B cell (primary cell): ENCODE measurements at regions not wholly inside any gene's neighbourhood (a gene's known extent, or its start where the extent isn't known, plus 50 kb on each side); places are given as distances from the start of the nearest gene placed in this dataset.

Experiments
- ATAC-seq: fragments of 200-7000 bp; cut with Tn5 transposase; one replicate; pipeline ENCODE4 v1.10.0; 2021; ENCODE audit warnings: low read depth, mild to moderate bottlenecking, moderate number of reproducible peaks, moderate library complexity
- CTCF ChIA-PET: fragments of 350-600 bp; sonication (Branson Sonifier 250); formaldehyde crosslinking; loops from one replicate; lab custom pipeline; 2021; ENCODE audit warnings: antibody characterized with exemption, inconsistent platforms; lab: Charles Lee
- POLR2A ChIA-PET: fragments of 350-600 bp; sonication (Branson Sonifier 250); formaldehyde crosslinking; loops from one replicate; lab custom pipeline; 2021; ENCODE audit warnings: antibody characterized with exemption; lab: Charles Lee
- DNase-seq: peaks from one replicate; pipeline ENCODE4 v3.0.0; 2013
- H2AFZ ChIP-seq: 2 replicates; pipeline ENCODE4 v1.6.1; 2012; ENCODE audit warnings: mild to moderate bottlenecking, low read depth, low read length; ENCODE audit not compliant: insufficient read depth, poor library complexity, severe bottlenecking
- H3K27ac ChIP-seq, 2 donors: 1 replicate in 1 of 2; 2 replicates in 1 of 2; pipeline ENCODE4 v1.5.1; 2012 to 2013; ENCODE audit warnings: low read length in 2 of 2, mild to moderate bottlenecking in 2 of 2, moderate library complexity in 1 of 2
- H3K27me3 ChIP-seq, 4 experiments: fragments of 200-600 bp in 1 of 4; sonication (generic) in 1 of 4; replicated peaks in 1 of 4; 1 replicate in 2 of 4; 2 replicates in 2 of 4; pipeline versions ENCODE4 v1.6.1 to v1.7.0; 2013 to 2016; ENCODE audit warnings: low read length in 3 of 4, mild to moderate bottlenecking in 2 of 4, mixed read lengths in 1 of 4, moderate library complexity in 1 of 4; ENCODE audit not compliant: insufficient read depth in 4 of 4, control insufficient read depth in 3 of 4; ENCODE audit errors: control extremely low read depth in 1 of 4
- H3K36me3 ChIP-seq, 2 experiments: replicated peaks in 1 of 2; 1 replicate in 1 of 2; 2 replicates in 1 of 2; pipeline versions ENCODE4 v1.6.1 to v1.7.1; 2013; ENCODE audit warnings: low read length in 1 of 2; ENCODE audit not compliant: insufficient read depth in 2 of 2, control insufficient read depth in 1 of 2; ENCODE audit errors: control extremely low read depth in 1 of 2, extremely low read depth in 1 of 2
- H3K4me1 ChIP-seq, 2 donors: fragments of 200-600 bp in 1 of 2; sonication (generic) in 1 of 2; 1 replicate in 1 of 2; 2 replicates in 1 of 2; pipeline versions ENCODE4 v1.5.1 to v1.6.1; 2013 to 2017; ENCODE audit warnings: low read length in 2 of 2; ENCODE audit not compliant: control insufficient read depth in 2 of 2, insufficient read depth in 2 of 2
- H3K4me2 ChIP-seq: replicated peaks from 2 replicates; pipeline ENCODE3; 2012; ENCODE audit warnings: mild to moderate bottlenecking, low read depth, low read length; ENCODE audit not compliant: poor library complexity, severe bottlenecking
- H3K4me3 ChIP-seq, 5 experiments: fragments of 200-600 bp in 1 of 5; sonication (generic) in 1 of 5; 1 replicate in 3 of 5; 2 replicates in 2 of 5; pipeline versions ENCODE4 v1.5.1 to v1.7.0; 2011 to 2016; ENCODE audit warnings: low read length in 4 of 5, mild to moderate bottlenecking in 4 of 5, low read depth in 2 of 5, control low read depth in 1 of 5, moderate library complexity in 1 of 5; ENCODE audit not compliant: insufficient read depth in 1 of 5; ENCODE audit errors: control extremely low read depth in 1 of 5, extremely low read depth in 1 of 5
- H3K79me2 ChIP-seq: fragments of 200-600 bp; sonication (generic); one replicate; pipeline ENCODE4 v1.6.0; 2016; ENCODE audit warnings: low read length; ENCODE audit not compliant: control insufficient read depth, insufficient read depth
- H3K9ac ChIP-seq: fragments of 200-600 bp; sonication (generic); 2 replicates; pipeline ENCODE4 v1.6.1; 2017; ENCODE audit warnings: mild to moderate bottlenecking, low read length, moderate library complexity
- H3K9me3 ChIP-seq, 3 donors: one replicate each; pipeline versions ENCODE4 v1.6.1 to v1.7.1; 2013; ENCODE audit warnings: low read length in 2 of 3; ENCODE audit not compliant: control insufficient read depth in 2 of 3, insufficient read depth in 1 of 3; ENCODE audit errors: control extremely low read depth in 1 of 3
- H4K20me1 ChIP-seq: 2 replicates; pipeline ENCODE4 v1.6.0; 2012; ENCODE audit warnings: mild to moderate bottlenecking, low read length; ENCODE audit not compliant: insufficient read depth, control insufficient read depth, poor library complexity, severe bottlenecking
- H3K27ac Mint-ChIP-seq: one replicate; pipeline ENCODE4 v1.8.0; 2021; ENCODE audit warnings: mixed read lengths
- H3K27me3 Mint-ChIP-seq: one replicate; pipeline ENCODE4 v1.8.0; 2021; ENCODE audit warnings: mixed read lengths
- H3K4me1 Mint-ChIP-seq: one replicate; pipeline ENCODE4 v1.8.0; 2021; ENCODE audit warnings: mixed read lengths
- H3K4me3 Mint-ChIP-seq: one replicate; pipeline ENCODE4 v1.8.0; 2021; ENCODE audit warnings: mixed read lengths
- H3K9me3 Mint-ChIP-seq: one replicate; pipeline ENCODE4 v1.8.0; 2022; ENCODE audit warnings: mixed read lengths; ENCODE audit not compliant: insufficient read depth
- CTCF ChIP-seq: fragments of 200-600 bp; IDR thresholded peaks from one replicate; pipeline ENCODE4 v1.8.0; 2022; ENCODE audit warnings: antibody characterized with exemption, mild to moderate bottlenecking
- EZH2 ChIP-seq: IDR thresholded peaks from 2 replicates; pipeline ENCODE4 v1.6.1; 2012; ENCODE audit warnings: borderline replicate concordance, low read depth, mild to moderate bottlenecking, moderate library complexity, low read length; ENCODE audit not compliant: insufficient read depth, poor library complexity, severe bottlenecking
- WGBS: methylation state at CpG from one replicate; pipeline ENCODE4 v1.1.5; 2013; ENCODE audit warnings: missing lambda C conversion rate; ENCODE audit not compliant: insufficient coverage; 5-methylcytosine and 5-hydroxymethylcytosine counted together
- intact Hi-C: fragments of 100-400 bp; cut with micrococcal nuclease; formaldehyde crosslinking; loops from one replicate; pipeline ENCODE4 v1.10.0; 2022

- no peak overlapping the region for H3K4me3 Mint-ChIP-seq
- H3K27ac Mint-ChIP-seq: no peak overlapping the region
- 83% methylated on average over 2 of the region's 6 CpGs for WGBS
- no peaks in the 10 kb centered on the region for H3K79me2 ChIP-seq
- H3K9ac ChIP-seq: no peak overlapping the region
- no peaks in the 10 kb centered on the region for H3K36me3 ChIP-seq
- no peaks in the 10 kb centered on the region for H4K20me1 ChIP-seq
- no peaks in the 10 kb centered on the region for H3K9me3 ChIP-seq
- H3K4me2 ChIP-seq: no peak overlapping the region
- DNase-seq (no peak), ATAC-seq (no peak)
- H3K9me3 Mint-ChIP-seq: no peaks in the 10 kb centered on the region
- H3K27me3 Mint-ChIP-seq: no peaks in the 10 kb centered on the region
- intact Hi-C loops: no loop called here
- no peak overlapping the region for H3K27ac ChIP-seq
- peaks cover 4% of the 10 kb centered on the region for H3K4me1 Mint-ChIP-seq
- ChIA-PET POLR2A (no interaction called here), CTCF (no interaction called here)
- no peaks in the 10 kb centered on the region for H3K27me3 ChIP-seq
- H3K4me1 ChIP-seq: no peaks in the 10 kb centered on the region
- H2AFZ ChIP-seq: no peak overlapping the region
- TF ChIP-seq CTCF: no peak
- TF ChIP-seq EZH2: no peak
- no peak overlapping the region for H3K4me3 ChIP-seq
Observed at GRCh38 chr5:125023673-125024072, 277.2 kb upstream of the ZNF608 start.

- Histone ChIP-seq H3K79me2 (no peaks in the 10 kb centered on the region), H3K9me3 (no peaks in the 10 kb centered on the region), H3K4me1 (no peaks in the 10 kb centered on the region), H3K4me2 (no peak overlapping the region), H4K20me1 (no peaks in the 10 kb centered on the region), H3K27me3 (no peaks in the 10 kb centered on the region), H3K36me3 (no peaks in the 10 kb centered on the region), H3K27ac (no peak overlapping the region), H3K4me3 (no peak overlapping the region), H2AFZ (no peak overlapping the region), H3K9ac (no peak overlapping the region)
- H3K27me3 Mint-ChIP-seq: no peaks in the 10 kb centered on the region
- no peaks in the 10 kb centered on the region for H3K9me3 Mint-ChIP-seq
- 86% methylated on average over 1 of the region's 6 CpGs for WGBS
- ATAC-seq: no peak
- peaks cover 4% of the 10 kb centered on the region for H3K4me1 Mint-ChIP-seq
- H3K4me3 Mint-ChIP-seq: no peak overlapping the region
- no peak for DNase-seq
- ChIA-PET CTCF (interaction anchor here (1.2 kb wide), 1 partner anchor 116 kb away, joined by 3 read pairs; no protein-coding TSS in a partner anchor), POLR2A (no interaction called here)
- intact Hi-C loops: no loop called here
- H3K27ac Mint-ChIP-seq: no peak overlapping the region
- no peak for TF ChIP-seq CTCF
Observed at GRCh38 chr5:125026867-125027731, 280.7 kb upstream of the ZNF608 start.
